ENCODE measurements at regions not wholly inside any gene's neighbourhood (a gene's known extent, or its start where the extent isn't known, plus 50 kb on each side); places are given as distances from the start of the nearest gene placed in this dataset.
A peak's percentile ranks its signal among the peaks of the same experiment; 100 is the strongest.
"Not testable (repeated sequence)": the region's sequence is repeated elsewhere in the genome, so short reads cannot be mapped to it uniquely, and the experiment has no call there.

GRCh38 chr13:27360562-27360961 is 63.9 kb upstream of the GTF3A start:
- no peak overlapping the region for H3K4me3 ChIP-seq (ENCODE audit: low read depth, low read length)
- no peak for TF ChIP-seq CTCF (IDR thresholded peaks at IDR 0.05; ENCODE audit: low read depth, low read length, missing control alignments)
- no peak for DNase-seq (ENCODE audit: low read depth)
- in situ Hi-C loops (cut with HindIII; ENCODE audit: low sequenced_read_pairs) = no loop called here

GRCh38 chr13:27362064-27362751 is 62.2 kb upstream of the GTF3A start:
- peak; percentile 95 for TF ChIP-seq CTCF (IDR thresholded peaks at IDR 0.05; ENCODE audit: low read depth, low read length, missing control alignments)
- H3K4me3 ChIP-seq (ENCODE audit: low read depth, low read length) = peak overlapping the region; percentile 47
- in situ Hi-C loops (cut with HindIII; ENCODE audit: low sequenced_read_pairs) = no loop called here
- peak; percentile 45 for DNase-seq (ENCODE audit: low read depth)

GRCh38 chr13:27363637-27364036 is 60.8 kb upstream of the GTF3A start:
- DNase-seq (ENCODE audit: low read depth); in situ Hi-C loops (cut with HindIII; ENCODE audit: low sequenced_read_pairs); H3K4me3 ChIP-seq (ENCODE audit: low read depth, low read length): not testable (repeated sequence)

GRCh38 chr13:27367570-27367969 is 56.8 kb upstream of the GTF3A start:
- H3K4me3 ChIP-seq (ENCODE audit: low read depth, low read length) = no peak overlapping the region
- DNase-seq (ENCODE audit: low read depth) = no peak
- in situ Hi-C loops (cut with HindIII; ENCODE audit: low sequenced_read_pairs) = no loop called here
- no peak for TF ChIP-seq CTCF (IDR thresholded peaks at IDR 0.05; ENCODE audit: low read depth, low read length, missing control alignments)

GRCh38 chr13:27370305-27370872 is 54.0 kb upstream of the GTF3A start:
- no peak for TF ChIP-seq CTCF (IDR thresholded peaks at IDR 0.05; ENCODE audit: low read depth, low read length, missing control alignments)
- H3K4me3 ChIP-seq (ENCODE audit: low read depth, low read length) = no peak overlapping the region
- in situ Hi-C loops (cut with HindIII; ENCODE audit: low sequenced_read_pairs) = no loop called here
- no peak for DNase-seq (ENCODE audit: low read depth)

- in situ Hi-C loops (cut with HindIII; ENCODE audit: low sequenced_read_pairs) = no loop called here
- no peak overlapping the region for H3K4me3 ChIP-seq (ENCODE audit: low read depth, low read length)
- no peak for TF ChIP-seq CTCF (IDR thresholded peaks at IDR 0.05; ENCODE audit: low read depth, low read length, missing control alignments)
- no peak for DNase-seq (ENCODE audit: low read depth)
These were observed 52.5 kb upstream of the GTF3A start for GRCh38 chr13:27371932-27372331.

- in situ Hi-C loops (cut with HindIII; ENCODE audit: low sequenced_read_pairs) = no loop called here
- TF ChIP-seq CTCF (IDR thresholded peaks at IDR 0.05; ENCODE audit: low read depth, low read length, missing control alignments) = no peak
- H3K4me3 ChIP-seq (ENCODE audit: low read depth, low read length) = no peak overlapping the region
- no peak for DNase-seq (ENCODE audit: low read depth)
These were observed 51.5 kb upstream of the GTF3A start for GRCh38 chr13:27372896-27373295.

Data from astrocyte of the cerebellum (primary cell).